ENCODE measurements at regions not wholly inside any gene's neighbourhood (a gene's known extent, or its start where the extent isn't known, plus 50 kb on each side); places are given as distances from the start of the nearest gene placed in this dataset.

GRCh38 chr16:66225696-66226095 is 140.8 kb upstream of the CDH5 start:
- TF ChIP-seq CTCF (IDR thresholded peaks at IDR 0.05; ENCODE audit: low read depth, low read length, poor library complexity, severe bottlenecking) (no peak), EZH2phosphoT487 (IDR thresholded peaks at IDR 0.05; ENCODE audit: borderline replicate concordance, low read length) (no peak)

Measured in DOHH2 (cell line).